Left cardiac atrium (tissue), 4 donors: ENCODE measurements at regions not wholly inside any gene's neighbourhood (a gene's known extent, or its start where the extent isn't known, plus 50 kb on each side); places are given as distances from the start of the nearest gene placed in this dataset.
"Not testable (repeated sequence)": the region's sequence is repeated elsewhere in the genome, so short reads cannot be mapped to it uniquely, and the experiment has no call there.

ENCODE experiments used
- ATAC-seq, 2 donors: fragments of 200-7000 bp; cut with Tn5 transposase; one replicate each; pipeline ENCODE4 v1.9.1; 2020; ENCODE audit warnings: mild to moderate bottlenecking in 2 of 2, moderate library complexity in 2 of 2
- DNase-seq: peaks from one replicate; pipeline ENCODE4 v3.0.0-alpha.2; 2020
- intact Hi-C, 2 donors: fragments of 100-400 bp; cut with DNase I; formaldehyde crosslinking; loops; one replicate each; pipeline versions ENCODE4 v1.14.1 to v1.15.1; 2022 to 2023
- donor health status: DM: no; HTN: yes; CAD: no.
- donor health status: DM: no; HTN: yes; CAD: no; lungs with severe emphysema.
- donor health status: DM: yes; HTN: yes; CAD: no.
- donor health status: Dilated cardiomyopathy.

- no peak for DNase-seq
- intact Hi-C loops: loop anchor here in 1 of 2 donors (10.0 kb wide), 1 partner anchor 127 kb away; no protein-coding TSS in a partner anchor
- ATAC-seq: no peak
These were observed 296.5 kb downstream of the SI start for GRCh38 chr3:164781755-164782154.

GRCh38 chr3:164779816-164780215, 298.5 kb downstream of the SI start:
- DNase-seq (no peak), ATAC-seq (no peak)
- intact Hi-C loops: loop anchor here in 1 of 2 donors (10.0 kb wide), 1 partner anchor 125 kb away; no protein-coding TSS in a partner anchor

GRCh38 chr3:164752812-164753211, 325.5 kb downstream of the SI start:
- peak in 1 of 2 donors; percentile 38 for ATAC-seq
- intact Hi-C loops: no loop called here
- no peak for DNase-seq

GRCh38 chr3:164748626-164749025, 329.7 kb downstream of the SI start:
- DNase-seq: no peak
- no peak for ATAC-seq
- intact Hi-C loops: no loop called here

- intact Hi-C loops: no loop called here
- no peak for ATAC-seq
- DNase-seq: no peak
These were observed 336.4 kb downstream of the SI start for GRCh38 chr3:164741869-164742268.

DNA sequence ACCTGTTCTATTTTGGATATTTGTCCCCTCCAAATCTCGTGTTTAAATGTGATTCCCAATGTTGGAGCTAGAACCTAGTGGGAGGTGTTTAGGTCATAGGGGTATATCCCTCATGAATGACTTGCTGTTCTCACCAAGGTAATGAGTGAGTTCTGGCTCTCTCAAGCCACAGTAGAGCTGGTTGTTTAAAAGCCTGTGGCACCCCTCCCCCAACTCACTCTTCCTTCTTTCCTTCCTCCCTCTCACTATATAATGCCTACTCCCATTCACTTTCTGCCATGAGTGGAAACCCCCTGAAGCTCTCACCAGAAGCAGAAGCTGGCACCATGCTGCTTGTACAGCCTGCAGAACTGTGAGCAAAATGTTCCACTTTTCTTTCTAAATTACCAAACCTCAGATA, 341.1 kb downstream of the SI start:
- intact Hi-C loops: no loop called here
- DNase-seq (no peak), ATAC-seq (no peak)

DNA sequence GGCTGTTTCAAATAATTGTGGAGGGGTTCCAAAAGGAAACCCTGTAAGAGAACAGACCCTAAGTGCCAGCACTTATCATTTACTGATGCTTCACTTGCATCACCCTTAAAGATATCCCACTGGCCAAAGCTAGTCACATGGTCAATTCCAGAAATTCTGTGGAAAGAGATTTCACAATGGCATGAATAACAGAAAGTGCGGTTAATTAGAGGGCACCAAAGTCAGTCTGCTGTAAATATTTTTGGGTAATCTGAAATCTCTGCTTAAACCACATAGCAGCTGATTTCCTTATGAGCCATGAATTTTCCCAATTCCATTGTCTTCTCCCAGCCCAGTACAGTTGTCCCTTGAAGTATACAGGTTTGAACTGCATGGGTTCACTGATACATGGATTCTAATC, 346.1 kb downstream of the SI start:
- DNase-seq (no peak), ATAC-seq (no peak)
- intact Hi-C loops: no loop called here

- intact Hi-C loops: no loop called here
- ATAC-seq (peak in 1 of 2 donors; percentile 71), DNase-seq (no peak)
These were observed 347.4 kb downstream of the SI start for GRCh38 chr3:164730815-164731360.

DNA sequence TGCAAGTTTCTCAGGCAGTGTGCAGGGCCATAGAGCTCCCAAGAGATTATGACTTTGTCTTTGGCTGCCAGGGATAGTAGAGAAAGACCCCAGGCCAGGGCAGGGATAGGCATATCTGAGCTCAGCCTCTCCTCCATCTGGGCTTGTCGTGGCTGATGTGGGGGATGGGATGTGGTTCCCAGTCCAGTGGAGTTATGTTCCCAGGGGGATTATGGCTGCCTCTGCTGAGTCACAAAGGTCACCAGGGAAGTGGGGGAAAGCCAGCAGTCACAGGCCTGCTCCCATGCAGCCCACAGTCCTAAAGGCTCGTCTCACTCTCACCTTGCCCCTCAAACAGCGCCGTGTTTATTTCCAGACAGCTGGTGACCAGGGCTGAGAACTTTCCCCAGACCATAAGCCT, 354.9 kb downstream of the SI start:
- intact Hi-C loops: no loop called here
- no peak for ATAC-seq
- DNase-seq: no peak

- intact Hi-C loops, DNase-seq, ATAC-seq: not testable (repeated sequence)
These were observed 375.5 kb downstream of the SI start for GRCh38 chr3:164702808-164703207.

GRCh38 chr3:164687902-164688301, 390.4 kb downstream of the SI start:
- ATAC-seq: no peak
- intact Hi-C loops: no loop called here
- DNase-seq: no peak

- ATAC-seq (no peak), DNase-seq (no peak)
- intact Hi-C loops: no loop called here
These were observed 391.1 kb downstream of the SI start for GRCh38 chr3:164687211-164687610.

- ATAC-seq (no peak), DNase-seq (no peak)
- intact Hi-C loops: no loop called here
These were observed 394.8 kb downstream of the SI start for GRCh38 chr3:164683489-164683888.

- ATAC-seq (no peak), DNase-seq (no peak)
- intact Hi-C loops: no loop called here
These were observed 399.1 kb downstream of the SI start for GRCh38 chr3:164679245-164679644.

- DNase-seq (no peak), ATAC-seq (no peak)
- intact Hi-C loops: no loop called here
These were observed 401.0 kb downstream of the SI start for GRCh38 chr3:164677317-164677716.

- intact Hi-C loops: no loop called here
- DNase-seq (no peak), ATAC-seq (no peak)
These were observed 404.6 kb downstream of the SI start for GRCh38 chr3:164673738-164674137.

DNA sequence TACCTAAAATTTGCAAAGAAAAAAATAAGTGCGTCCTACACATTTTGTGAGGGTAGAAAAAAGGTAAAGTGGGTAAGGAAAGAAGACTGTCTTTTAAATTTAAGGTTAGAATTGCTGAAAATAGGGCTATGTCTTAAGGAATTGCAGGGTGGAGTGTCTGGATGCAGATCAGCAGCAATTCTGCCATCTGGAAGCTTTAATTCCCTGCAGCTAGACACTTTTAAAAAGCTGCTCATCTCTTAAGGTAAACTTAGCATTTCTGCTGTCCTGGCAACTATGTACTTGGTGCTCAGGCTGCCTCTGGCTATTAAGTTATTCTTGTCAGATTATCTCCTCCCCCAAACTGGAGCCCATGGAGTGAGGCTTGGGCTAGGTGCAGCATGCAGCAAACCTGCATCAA, 420.2 kb downstream of the SI start:
- no peak for ATAC-seq
- intact Hi-C loops: loop anchor here in 1 of 2 donors (10.0 kb wide), 1 partner anchor 127 kb away; no protein-coding TSS in a partner anchor
- DNase-seq: no peak

- intact Hi-C loops: loop anchor here in 1 of 2 donors (10.0 kb wide), 1 partner anchor 127 kb away; no protein-coding TSS in a partner anchor
- no peak for ATAC-seq
- DNase-seq: no peak
These were observed 420.7 kb downstream of the SI start for GRCh38 chr3:164657631-164658030.

- intact Hi-C loops: loop anchor here in 1 of 2 donors (10.0 kb wide), 1 partner anchor 129 kb away; no protein-coding TSS in a partner anchor
- ATAC-seq (no peak), DNase-seq (no peak)
These were observed 422.8 kb downstream of the SI start for GRCh38 chr3:164655462-164655861.

DNA sequence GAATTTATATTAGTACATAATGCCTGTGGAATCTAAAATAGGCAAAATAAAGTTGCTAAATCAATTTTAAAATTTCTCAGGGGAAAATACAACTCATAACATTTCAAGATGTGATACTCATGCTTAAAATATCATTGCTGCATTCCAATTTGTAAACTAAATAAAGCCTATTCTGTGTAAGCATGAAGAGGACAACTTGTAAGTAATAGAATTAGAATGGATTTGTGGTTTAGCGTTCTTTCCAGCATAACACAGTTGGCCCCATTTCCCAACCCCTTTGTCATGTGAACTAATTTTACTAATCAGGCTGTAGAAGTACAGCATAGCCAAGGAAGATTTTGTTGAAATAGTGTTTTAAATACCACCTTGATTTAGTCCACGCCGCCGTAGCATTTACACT, 437.2 kb downstream of the SI start:
- no peak for DNase-seq
- intact Hi-C loops: no loop called here

GRCh38 chr3:164640591-164640990, 437.7 kb downstream of the SI start:
- ATAC-seq: no peak
- intact Hi-C loops: no loop called here
- DNase-seq: no peak

More for the DNA sequence above, 437.2 kb downstream of the SI start:
- ATAC-seq: no peak

GRCh38 chr3:164620956-164621355, 457.3 kb downstream of the SI start:
- DNase-seq: no peak
- ATAC-seq: no peak
- intact Hi-C loops: no loop called here
